ENCODE measurements at regions not wholly inside any gene's neighbourhood (a gene's known extent, or its start where the extent isn't known, plus 50 kb on each side); places are given as distances from the start of the nearest gene placed in this dataset.

DNA sequence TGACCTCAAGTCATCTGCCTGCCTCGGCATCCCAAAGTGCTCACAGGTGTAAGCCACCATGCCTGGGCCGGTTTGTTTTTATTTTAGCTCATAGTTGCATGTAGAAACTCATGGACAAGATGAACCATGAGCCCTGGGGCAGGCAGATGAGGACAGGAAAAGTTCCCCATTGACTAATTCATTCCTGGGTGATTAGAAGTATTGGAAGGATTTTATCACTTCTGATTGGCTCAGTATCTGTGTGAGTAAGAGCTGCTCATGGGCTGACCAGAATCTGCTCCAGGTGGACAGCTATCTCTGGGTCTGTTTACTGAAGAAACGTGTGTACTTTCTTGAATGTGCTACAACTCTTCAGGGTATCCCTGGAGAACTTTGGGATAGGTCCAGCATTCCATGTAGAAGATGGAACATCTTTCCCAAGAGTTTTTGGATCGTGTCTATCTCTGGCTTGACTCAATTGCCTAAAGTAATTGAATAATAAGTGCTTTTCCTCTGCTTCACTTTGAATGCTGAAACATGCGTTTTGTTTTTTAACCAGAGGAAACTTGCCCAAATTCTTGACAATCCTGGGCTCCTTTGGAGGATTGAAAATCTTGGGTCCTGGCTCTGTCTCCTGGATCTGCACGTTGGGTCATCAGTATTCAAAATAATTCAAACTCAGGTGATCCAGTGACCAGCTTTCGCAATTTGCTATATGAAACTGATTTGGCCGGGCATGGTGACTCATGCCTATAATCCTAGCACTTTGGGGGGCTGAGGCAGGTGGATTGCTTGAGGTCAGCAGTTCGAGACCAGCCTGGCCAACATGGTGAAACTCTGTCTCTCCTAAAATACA lies 88.6 kb upstream of the DHRSX start:
- TF ChIP-seq, protein P1, sequence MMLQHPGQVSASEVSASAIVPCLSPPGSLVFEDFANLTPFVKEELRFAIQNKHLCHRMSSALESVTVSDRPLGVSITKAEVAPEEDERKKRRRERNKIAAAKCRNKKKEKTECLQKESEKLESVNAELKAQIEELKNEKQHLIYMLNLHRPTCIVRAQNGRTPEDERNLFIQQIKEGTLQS (IDR thresholded peaks at IDR 0.05; ENCODE audit: insufficient read depth, low read depth, low read length): no peak
- TF ChIP-seq, protein P2, sequence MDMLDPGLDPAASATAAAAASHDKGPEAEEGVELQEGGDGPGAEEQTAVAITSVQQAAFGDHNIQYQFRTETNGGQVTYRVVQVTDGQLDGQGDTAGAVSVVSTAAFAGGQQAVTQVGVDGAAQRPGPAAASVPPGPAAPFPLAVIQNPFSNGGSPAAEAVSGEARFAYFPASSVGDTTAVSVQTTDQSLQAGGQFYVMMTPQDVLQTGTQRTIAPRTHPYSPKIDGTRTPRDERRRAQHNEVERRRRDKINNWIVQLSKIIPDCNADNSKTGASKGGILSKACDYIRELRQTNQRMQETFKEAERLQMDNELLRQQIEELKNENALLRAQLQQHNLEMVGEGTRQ (IDR thresholded peaks at IDR 0.05; ENCODE audit: low read length): no peak
- TF ChIP-seq TAF1 (IDR thresholded peaks at IDR 0.05; ENCODE audit: low read depth, low read length) (no peak), ASH2L (IDR thresholded peaks at IDR 0.05; ENCODE audit: low read length) (no peak)
- TF ChIP-seq, protein P3, sequence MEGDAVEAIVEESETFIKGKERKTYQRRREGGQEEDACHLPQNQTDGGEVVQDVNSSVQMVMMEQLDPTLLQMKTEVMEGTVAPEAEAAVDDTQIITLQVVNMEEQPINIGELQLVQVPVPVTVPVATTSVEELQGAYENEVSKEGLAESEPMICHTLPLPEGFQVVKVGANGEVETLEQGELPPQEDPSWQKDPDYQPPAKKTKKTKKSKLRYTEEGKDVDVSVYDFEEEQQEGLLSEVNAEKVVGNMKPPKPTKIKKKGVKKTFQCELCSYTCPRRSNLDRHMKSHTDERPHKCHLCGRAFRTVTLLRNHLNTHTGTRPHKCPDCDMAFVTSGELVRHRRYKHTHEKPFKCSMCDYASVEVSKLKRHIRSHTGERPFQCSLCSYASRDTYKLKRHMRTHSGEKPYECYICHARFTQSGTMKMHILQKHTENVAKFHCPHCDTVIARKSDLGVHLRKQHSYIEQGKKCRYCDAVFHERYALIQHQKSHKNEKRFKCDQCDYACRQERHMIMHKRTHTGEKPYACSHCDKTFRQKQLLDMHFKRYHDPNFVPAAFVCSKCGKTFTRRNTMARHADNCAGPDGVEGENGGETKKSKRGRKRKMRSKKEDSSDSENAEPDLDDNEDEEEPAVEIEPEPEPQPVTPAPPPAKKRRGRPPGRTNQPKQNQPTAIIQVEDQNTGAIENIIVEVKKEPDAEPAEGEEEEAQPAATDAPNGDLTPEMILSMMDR (IDR thresholded peaks at IDR 0.05; ENCODE audit: control extremely low read depth in 1 of 3, insufficient read depth in 1 of 3, low read depth in 1 of 3, low read length in 3 of 3): no peak
